ENCODE measurements at regions not wholly inside any gene's neighbourhood (a gene's known extent, or its start where the extent isn't known, plus 50 kb on each side); places are given as distances from the start of the nearest gene placed in this dataset.
"Not testable (repeated sequence)": the region's sequence is repeated elsewhere in the genome, so short reads cannot be mapped to it uniquely, and the experiment has no call there.

DNA sequence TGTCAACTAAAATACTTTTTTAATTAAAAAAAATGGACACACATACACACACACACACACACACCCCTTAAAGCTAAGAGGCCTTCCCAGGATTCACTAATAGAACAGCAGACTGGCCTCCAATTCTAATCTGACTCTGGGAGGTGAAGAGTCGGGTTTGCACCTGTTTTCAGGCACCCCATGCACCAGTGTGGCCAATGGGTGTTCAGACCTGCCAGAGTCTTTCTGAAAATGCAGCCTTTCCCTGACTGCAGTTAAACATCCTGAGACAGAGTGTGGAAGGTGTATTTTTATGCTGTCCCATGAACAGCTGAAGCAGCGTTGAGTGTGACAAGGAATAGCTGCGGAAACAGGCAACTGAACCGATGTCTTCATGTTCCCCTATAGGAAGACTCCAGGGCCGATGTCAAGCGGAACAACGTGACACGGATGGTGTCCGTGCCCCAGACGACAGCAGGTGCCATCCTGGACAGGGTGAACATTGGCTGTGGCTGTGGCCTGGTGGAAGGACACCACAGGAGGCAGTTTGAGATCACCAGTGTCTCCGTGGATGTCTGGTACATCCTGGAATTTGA is 74.6 kb upstream of the LYZL2 start:
- TF ChIP-seq GABPA (IDR thresholded peaks at IDR 0.05; ENCODE audit: low read depth) (no peak), SPI1 (IDR thresholded peaks at IDR 0.05; ENCODE audit: borderline replicate concordance, low read depth) (no peak), POLR2AphosphoS5 (IDR thresholded peaks at IDR 0.05; ENCODE audit: low read depth) (no peak)
- TF ChIP-seq, protein P1, sequence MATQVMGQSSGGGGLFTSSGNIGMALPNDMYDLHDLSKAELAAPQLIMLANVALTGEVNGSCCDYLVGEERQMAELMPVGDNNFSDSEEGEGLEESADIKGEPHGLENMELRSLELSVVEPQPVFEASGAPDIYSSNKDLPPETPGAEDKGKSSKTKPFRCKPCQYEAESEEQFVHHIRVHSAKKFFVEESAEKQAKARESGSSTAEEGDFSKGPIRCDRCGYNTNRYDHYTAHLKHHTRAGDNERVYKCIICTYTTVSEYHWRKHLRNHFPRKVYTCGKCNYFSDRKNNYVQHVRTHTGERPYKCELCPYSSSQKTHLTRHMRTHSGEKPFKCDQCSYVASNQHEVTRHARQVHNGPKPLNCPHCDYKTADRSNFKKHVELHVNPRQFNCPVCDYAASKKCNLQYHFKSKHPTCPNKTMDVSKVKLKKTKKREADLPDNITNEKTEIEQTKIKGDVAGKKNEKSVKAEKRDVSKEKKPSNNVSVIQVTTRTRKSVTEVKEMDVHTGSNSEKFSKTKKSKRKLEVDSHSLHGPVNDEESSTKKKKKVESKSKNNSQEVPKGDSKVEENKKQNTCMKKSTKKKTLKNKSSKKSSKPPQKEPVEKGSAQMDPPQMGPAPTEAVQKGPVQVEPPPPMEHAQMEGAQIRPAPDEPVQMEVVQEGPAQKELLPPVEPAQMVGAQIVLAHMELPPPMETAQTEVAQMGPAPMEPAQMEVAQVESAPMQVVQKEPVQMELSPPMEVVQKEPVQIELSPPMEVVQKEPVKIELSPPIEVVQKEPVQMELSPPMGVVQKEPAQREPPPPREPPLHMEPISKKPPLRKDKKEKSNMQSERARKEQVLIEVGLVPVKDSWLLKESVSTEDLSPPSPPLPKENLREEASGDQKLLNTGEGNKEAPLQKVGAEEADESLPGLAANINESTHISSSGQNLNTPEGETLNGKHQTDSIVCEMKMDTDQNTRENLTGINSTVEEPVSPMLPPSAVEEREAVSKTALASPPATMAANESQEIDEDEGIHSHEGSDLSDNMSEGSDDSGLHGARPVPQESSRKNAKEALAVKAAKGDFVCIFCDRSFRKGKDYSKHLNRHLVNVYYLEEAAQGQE (IDR thresholded peaks at IDR 0.05; ENCODE audit: insufficient replicate concordance, low read depth) = no peak
- TF ChIP-seq, protein P2, sequence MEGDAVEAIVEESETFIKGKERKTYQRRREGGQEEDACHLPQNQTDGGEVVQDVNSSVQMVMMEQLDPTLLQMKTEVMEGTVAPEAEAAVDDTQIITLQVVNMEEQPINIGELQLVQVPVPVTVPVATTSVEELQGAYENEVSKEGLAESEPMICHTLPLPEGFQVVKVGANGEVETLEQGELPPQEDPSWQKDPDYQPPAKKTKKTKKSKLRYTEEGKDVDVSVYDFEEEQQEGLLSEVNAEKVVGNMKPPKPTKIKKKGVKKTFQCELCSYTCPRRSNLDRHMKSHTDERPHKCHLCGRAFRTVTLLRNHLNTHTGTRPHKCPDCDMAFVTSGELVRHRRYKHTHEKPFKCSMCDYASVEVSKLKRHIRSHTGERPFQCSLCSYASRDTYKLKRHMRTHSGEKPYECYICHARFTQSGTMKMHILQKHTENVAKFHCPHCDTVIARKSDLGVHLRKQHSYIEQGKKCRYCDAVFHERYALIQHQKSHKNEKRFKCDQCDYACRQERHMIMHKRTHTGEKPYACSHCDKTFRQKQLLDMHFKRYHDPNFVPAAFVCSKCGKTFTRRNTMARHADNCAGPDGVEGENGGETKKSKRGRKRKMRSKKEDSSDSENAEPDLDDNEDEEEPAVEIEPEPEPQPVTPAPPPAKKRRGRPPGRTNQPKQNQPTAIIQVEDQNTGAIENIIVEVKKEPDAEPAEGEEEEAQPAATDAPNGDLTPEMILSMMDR (IDR thresholded peaks at IDR 0.05; ENCODE audit: insufficient read depth, low read length) = no peak
- no peak for DNase-seq (ENCODE audit: low read depth in 1 of 2, low spot score in 1 of 2)
- Histone ChIP-seq H3K27ac (replicated peaks) (no peak overlapping the region), H3K27me3 (ENCODE audit: insufficient read depth, poor library complexity, severe bottlenecking) (no peaks in the 10 kb centered on the region), H3K4me3 (replicated peaks; ENCODE audit: insufficient read depth, low read length) (no peak overlapping the region)

DNA sequence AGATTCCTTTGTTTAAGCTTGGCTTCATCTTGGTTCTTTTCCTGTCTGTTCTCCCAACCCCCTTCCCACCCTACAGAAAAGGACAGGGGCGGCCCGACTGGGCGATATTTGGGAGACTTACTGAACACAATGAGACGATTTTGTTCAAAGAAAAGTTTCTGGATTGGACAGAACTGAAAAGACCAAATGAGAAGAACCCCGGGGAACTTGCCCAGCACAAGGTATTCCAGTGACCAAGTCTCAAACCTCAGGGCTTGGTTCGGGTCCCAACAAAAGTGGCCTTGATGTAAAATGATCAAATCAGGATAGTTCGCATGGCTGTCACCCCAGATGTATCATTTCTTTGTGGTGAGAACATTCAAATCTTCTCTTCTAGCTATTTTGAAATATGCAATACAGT is 73.9 kb upstream of the LYZL2 start:
- H3K27ac ChIP-seq (replicated peaks); H3K4me3 ChIP-seq (replicated peaks; ENCODE audit: insufficient read depth, low read length); H3K27me3 ChIP-seq (ENCODE audit: insufficient read depth, poor library complexity, severe bottlenecking); DNase-seq (ENCODE audit: low read depth in 1 of 2, low spot score in 1 of 2): not testable (repeated sequence)

DNA sequence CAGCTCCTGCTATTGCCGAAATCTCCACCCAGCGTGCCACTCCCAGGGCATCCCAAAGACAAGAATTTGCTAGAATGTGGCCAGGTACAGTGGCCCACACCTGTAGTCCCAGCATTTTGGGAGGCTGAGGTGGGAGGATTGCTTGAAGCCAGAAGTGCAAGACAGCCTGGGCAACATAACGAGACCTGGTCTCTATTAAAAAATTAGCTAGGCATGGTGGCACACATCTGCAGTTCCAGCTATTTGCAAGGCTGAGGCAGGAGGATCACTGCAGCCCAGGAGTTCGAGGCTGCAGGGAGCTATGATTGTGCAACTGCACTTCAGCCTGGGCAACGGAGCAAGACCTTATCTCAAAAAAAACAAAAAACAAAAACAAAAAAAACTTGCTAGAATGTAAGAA is 73.3 kb upstream of the LYZL2 start:
- no peak overlapping the region for H3K27ac ChIP-seq (replicated peaks)
- no peaks in the 10 kb centered on the region for H3K27me3 ChIP-seq (ENCODE audit: insufficient read depth, poor library complexity, severe bottlenecking)
- H3K4me3 ChIP-seq (replicated peaks; ENCODE audit: insufficient read depth, low read length) = no peak overlapping the region
- TF ChIP-seq POLR2AphosphoS5 (IDR thresholded peaks at IDR 0.05; ENCODE audit: low read depth) (no peak), GABPA (IDR thresholded peaks at IDR 0.05; ENCODE audit: low read depth) (no peak), SPI1 (IDR thresholded peaks at IDR 0.05; ENCODE audit: borderline replicate concordance, low read depth) (no peak)
- TF ChIP-seq, protein P1 (IDR thresholded peaks at IDR 0.05; ENCODE audit: insufficient replicate concordance, low read depth) = no peak
- TF ChIP-seq, protein P2 (IDR thresholded peaks at IDR 0.05; ENCODE audit: insufficient read depth, low read length) = no peak
- DNase-seq (ENCODE audit: low read depth in 1 of 2, low spot score in 1 of 2) = no peak

GRCh38 chr10:30701451-30702173 is 72.1 kb upstream of the LYZL2 start:
- H3K4me3 ChIP-seq (replicated peaks; ENCODE audit: insufficient read depth, low read length) = peak overlapping the region; percentile 16
- no peaks in the 10 kb centered on the region for H3K27me3 ChIP-seq (ENCODE audit: insufficient read depth, poor library complexity, severe bottlenecking)
- H3K27ac ChIP-seq (replicated peaks) = peak overlapping the region; percentile 33; the same call in 1 of the 2 replicates
- DNase-seq (ENCODE audit: low read depth in 1 of 2, low spot score in 1 of 2) = peak in 1 of 2 experiments; percentile 54
- TF ChIP-seq POLR2AphosphoS5 (IDR thresholded peaks at IDR 0.05; ENCODE audit: low read depth) (no peak), GABPA (IDR thresholded peaks at IDR 0.05; ENCODE audit: low read depth) (no peak), SPI1 (IDR thresholded peaks at IDR 0.05; ENCODE audit: borderline replicate concordance, low read depth) (no peak)
- TF ChIP-seq, protein P1 (IDR thresholded peaks at IDR 0.05; ENCODE audit: insufficient replicate concordance, low read depth) = no peak
- TF ChIP-seq, protein P2 (IDR thresholded peaks at IDR 0.05; ENCODE audit: insufficient read depth, low read length) = no peak

Data from HL-60 (cell line).